ENCODE measurements at regions not wholly inside any gene's neighbourhood (a gene's known extent, or its start where the extent isn't known, plus 50 kb on each side); places are given as distances from the start of the nearest gene placed in this dataset.
A peak's percentile ranks its signal among the peaks of the same experiment; 100 is the strongest.

DNA sequence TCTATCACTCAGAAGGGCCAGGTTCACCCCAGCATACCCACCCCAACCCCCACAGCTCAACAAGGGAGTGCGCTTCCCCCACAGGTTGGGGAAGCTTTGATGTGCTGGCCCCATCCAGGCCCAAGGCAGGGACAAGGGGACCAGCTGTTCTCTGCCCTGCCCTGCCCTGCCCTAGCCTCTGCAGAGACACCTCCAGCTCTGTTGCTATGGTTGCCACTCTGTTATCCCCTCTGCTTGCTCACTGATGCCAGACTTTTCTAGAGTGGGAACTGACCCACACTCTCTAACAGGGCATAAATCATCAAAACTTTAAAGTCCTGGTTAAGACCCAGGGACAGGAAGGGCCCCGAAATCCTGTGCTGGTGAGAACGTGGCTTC, 50.4 kb upstream of the ENPP7 start:
- no peak for DNase-seq

DNA sequence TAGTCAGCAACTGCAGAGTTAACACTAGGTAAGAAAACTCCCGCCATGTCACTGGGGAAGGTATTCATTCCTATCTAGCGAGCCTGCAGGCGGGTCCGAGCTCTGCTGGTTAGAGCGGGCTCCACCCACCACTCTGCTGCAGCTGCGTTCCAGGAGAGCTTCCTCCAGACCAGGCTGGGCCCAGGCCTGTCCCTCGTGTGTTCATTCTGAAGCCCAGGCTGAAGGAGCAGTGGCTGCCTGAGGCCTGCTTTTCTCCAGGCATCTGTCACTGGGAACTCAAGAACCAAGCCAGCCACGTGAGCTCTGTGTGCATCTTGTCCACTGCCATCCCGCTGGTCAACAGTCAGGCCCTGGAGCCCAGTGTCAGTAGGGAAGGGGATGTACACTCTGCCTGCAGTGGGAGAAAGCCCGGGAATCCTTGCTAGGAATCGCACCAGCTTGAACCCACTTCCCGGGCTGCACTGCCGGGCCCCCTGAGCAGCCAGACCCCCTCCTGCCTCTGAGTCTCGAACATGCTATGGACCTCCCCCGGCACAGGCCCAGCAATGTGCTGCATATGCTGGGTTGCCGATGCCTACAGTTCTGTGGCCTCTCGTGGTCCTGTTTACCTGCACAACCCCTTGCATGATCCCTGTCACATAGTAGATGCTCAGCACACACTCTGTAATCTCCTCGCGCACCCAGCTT, 51.0 kb upstream of the ENPP7 start:
- DNase-seq, result no peak

DNA sequence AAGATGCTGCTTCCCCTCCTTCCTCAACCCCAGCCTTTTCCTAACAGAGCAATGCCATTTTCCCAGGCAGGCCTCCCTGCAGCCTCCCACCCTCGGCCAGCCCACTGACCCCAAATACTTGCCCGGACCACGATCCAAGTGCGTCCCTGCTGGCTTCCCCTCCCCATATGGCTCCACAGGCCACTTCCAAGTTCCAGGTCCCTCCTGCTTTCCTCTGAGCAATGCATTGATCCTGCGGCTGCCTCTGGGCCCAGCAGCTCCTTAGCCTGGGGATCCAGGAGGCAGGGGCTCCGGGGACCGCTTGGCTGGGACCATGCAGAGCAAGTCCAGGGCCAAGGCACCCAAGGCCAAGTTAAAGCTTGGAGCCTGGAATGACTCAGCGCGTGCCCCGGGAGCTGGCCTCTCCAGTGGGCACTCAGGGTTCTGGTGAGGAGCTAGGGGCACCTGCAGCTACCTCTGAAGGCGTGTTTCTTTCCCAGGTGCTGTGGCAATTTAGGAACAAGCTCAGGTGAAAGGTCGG, 51.9 kb upstream of the ENPP7 start:
- no peak for DNase-seq

DNA sequence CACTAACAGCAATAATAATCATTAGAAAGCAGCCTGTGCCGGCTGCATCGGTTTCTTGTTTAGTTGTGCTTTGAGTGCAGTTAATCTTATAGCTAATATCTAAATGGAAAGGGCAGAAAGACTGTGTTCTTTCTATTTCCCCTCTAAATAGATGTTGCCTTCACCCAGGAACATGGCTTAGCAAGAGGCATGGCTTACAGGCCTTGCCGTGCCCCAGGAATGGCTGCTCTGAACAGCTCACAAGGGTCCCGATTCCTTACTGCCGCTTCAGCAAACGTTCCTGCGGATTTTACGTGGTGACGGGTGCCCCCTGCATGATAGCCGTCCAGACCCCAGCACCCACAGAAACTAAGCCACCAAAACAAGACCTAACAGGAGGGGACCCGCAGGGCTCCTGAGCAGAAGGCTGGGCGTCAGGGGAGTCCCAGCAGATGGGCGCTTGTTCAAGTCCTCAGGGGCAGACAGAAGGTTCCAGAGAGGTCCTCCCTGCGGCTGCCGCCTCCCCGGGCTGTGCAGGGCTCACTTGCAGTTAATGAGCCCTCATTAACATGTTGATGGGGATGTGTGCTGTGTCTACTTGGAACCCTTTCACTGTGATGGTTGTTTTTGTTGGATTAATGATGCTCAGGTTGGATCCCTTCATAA, 52.5 kb upstream of the ENPP7 start:
- DNase-seq, result no peak

DNA sequence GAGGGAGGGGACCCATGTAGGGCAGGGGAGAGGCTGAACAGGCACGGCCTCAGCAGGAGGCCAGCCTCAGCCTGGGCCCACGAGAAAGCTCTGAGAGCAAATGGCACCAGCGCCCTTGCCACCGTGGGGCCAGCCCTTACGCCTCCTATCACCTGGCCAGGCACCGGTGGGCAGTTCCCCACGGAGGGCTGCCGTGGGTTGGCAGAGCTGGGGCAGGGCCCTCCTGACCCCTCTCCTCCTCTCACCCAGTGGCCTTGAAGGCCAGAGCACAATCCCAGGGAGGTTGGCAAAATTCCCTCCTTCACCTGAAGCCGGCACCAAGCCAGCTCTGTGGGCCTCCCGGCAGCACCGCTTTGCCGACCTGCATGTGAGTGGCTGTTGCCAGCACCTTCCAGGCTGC, 53.1 kb upstream of the ENPP7 start:
- DNase-seq, result no peak

DNA sequence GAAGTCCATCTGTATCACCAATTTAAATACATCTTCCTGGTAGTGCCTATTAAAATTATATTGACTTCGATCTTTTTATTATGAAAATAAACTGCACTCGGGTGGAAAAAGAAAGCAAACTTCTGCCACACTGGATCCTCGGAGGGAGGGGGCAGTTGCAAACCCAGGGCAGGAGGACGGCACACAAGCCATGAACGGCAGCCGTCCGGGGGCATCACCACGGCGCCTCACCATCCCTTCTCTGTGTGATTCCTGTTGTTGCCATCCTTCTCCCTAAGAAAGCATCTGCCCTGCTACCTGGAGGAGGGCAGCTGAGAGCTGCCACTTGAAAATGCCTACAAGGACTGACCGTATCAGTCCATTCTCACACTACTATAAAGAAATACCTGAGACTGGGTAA, 53.9 kb upstream of the ENPP7 start:
- no peak for DNase-seq

DNA sequence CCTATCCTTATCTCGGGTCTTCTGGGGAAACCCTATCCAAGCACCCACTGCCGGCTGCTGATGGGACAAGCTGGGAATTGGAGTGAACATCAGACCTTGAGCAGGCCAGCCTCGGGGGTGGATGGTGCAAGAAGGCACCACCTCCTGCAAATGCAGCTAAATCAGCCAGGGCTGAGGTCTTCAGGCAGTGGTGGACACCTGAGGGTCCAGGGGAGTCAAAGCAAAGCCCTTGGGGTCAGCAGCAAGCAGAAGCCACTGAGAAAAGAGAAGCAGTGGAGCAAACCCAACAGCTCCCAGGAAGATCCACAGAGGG, 55.4 kb upstream of the ENPP7 start:
- DNase-seq, result no peak

DNA sequence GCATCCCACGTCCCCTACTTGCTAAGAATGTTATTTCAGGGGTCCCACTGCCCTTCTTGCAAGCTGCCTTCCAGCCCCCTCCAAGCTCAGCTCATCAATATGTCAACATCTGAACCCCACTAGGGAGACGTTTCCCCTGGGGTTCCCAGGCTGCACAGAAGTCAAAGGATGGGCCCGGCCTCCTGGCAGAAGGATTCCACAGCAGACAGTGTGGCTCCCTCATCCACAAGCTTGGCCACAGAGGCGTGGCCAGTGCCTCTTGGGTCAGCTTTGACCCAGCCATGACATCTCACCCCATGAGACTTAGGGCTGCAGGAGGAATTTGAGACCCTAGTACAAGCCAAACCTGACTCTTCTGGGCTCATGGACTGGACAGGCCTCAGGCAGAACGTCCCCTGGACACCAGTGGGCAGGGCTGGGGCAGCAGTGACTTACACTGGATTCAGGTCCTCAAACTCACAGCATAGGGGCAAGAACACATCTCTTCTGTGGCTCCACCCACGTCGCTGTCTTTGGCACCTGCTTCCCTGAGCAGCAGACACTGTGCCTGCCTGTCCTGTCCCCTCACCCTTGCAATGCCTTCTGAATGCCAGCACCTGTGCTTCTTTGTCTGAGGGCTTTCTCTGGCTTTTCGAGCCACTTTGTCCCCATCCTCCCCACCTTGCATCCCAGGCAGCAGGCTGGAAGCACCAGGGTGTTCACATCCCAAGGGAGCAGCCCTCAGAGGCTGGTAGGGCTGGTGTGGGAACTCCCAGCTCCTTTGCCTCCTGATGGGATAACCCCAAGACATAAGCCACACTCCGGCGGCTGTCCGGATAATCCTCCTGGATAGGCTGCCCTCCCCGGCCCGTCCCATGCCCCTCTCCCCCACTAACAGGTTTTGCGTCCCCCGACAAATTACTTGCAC, 56.0 kb upstream of the ENPP7 start:
- DNase-seq, result no peak

DNA sequence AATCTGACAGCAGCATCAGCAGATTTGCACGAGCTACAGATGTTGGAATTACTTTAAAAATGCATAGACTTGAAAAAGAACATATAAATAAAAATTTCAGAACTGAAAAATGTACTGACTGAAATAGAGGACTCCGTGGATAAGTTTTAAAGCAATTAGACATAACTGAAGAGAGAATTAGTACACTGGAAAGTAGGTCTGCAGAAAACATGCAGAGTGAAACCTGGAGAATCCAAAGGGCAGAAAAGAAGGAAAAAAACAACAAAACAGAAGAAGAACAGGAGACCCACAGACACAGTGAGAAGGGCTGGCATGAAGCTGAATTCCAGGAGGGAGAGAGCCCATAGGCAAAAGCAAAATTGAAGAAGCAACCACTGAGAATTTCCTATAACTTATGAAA, 57.2 kb upstream of the ENPP7 start:
- no peak for DNase-seq

DNA sequence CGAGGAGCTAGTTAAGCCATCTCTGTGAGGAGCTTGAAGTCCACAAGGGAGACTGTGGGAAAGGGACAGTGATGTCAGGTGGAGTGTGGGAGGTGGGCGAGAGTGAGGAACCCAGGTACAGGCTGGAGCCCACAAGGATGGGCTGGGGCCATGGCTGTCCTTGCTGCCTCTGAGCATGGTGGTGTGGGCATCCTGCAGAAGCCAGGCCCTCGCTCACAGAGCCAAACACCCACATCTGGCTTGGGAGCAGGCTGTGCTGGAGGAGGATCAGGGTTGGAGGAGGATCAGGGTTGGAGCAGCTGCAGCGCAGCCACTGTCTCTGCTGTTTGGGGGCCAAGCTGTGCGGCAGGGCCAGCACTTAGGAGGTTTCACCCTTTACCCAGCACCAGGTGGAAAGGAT, 58.2 kb upstream of the ENPP7 start:
- DNase-seq, result no peak

DNA sequence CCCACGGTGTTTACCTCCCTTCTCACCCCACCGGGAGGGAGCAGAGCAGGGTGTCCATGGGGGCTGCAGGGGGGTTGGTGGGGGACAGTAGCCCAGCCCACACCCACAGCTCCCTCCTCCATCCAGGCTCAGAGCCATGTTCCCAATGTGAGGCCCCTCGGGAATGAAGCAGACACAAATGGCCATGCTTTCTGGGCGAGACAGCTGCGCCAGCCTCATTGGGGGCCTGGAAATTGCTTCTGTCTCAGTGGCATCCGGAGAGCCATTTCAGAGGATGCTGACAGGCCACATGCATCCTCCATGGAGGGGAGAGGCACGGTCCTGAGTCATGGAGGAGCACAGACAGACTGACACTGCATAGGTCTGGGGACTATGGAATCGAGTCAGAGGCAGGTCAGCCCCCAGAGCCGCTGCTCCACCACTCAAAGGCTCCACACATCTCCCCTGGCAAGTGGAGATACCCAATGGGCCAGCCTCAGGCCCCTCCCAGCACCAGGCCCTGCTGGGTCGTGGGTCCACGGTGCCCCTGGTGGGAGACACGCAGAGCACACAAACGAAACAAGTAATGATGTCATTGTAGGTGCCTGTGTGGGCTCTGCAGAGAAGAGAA, 59.6 kb upstream of the ENPP7 start:
- DNase-seq, result peak; percentile 75

DNA sequence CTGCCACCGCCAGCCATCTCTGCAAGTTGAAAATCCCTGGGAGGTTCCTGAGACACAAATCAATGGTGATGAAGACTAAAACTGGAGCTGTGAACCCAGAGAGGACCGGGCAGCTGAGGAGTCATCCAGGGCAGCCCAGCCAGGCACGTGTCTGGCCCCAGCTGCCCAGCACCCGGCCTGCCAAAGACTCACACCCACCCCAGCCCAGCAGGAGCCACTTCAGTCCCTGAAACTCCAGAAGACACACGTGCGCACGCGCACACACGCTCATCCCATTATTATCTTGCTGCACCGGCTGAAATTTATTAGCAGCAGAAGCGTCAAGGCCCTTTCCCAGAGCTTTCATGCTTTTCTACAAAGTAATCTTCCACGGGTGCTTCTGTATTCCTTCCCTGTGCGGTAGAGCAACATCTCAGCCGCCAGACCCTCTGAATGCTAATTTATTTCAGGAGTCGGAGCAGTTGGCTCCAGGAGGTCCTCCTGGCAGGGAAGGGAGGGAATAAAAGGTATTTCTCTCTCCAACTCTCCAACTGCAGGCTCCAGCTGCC, 59.8 kb upstream of the RBFOX3 start:
- peak; percentile 75 for DNase-seq

DNA sequence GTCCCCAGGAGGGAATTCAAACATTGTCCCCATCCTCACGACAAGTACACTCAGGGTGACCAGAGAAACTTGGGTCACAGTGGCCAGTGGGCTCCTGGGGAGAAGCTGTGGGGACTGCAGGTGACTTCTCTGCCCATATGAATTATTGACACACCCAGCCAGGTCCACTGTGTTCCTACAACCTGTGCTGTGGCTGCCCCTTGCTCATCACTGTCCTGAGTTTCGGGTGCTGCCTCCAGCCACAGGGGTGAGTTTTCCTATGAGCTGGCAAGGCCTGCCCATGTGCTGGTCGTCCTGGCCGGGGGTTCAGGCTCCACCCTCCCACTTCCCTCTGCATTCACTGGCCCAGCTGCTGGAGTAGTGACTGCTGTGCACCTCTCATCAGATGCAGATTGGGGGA, 59.0 kb upstream of the RBFOX3 start:
- no peak for DNase-seq

DNA sequence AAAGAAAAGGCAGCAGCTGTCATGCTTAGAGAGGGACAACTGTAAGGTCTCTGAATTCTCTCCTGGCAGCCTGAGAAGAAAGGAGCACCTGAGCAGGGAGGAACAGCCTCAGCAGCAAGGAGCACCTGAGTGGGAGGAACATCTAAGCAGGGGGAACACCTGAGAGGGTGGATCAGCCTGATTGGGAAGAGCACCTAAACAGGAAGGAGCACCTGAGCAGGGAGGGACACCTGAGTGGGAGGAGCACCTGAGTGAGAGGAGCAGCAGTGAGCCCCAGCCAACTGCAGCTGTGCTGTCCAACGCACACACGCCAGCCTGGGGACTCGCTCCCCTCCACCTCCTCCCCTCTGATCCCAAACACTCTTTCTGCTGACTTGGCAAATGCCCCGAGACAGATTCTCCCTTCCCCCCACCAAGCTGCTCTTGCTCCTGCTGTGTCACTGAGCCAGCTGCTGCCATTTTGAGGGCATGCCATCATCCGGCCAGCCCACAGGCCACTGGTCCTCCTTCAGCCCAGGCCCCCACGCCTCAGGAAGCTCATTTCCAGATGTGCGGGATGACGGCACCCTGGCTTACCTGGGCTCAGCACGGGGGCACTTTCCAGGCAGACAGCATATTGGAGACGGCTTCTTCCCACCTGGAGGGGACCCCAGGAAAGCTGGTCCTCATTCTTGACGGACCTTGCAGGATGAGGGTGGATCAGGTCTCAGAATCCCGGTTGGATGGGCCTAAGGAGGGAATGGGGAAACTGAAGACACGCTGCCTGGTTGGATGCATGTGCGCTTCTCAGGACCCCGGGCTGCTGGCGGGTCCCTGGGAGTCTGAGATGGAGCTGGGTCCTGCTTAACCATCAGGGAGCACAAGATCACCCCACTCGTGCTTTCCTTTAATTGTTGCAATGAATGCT, 57.7 kb upstream of the RBFOX3 start:
- DNase-seq, result peak; percentile 47

DNA sequence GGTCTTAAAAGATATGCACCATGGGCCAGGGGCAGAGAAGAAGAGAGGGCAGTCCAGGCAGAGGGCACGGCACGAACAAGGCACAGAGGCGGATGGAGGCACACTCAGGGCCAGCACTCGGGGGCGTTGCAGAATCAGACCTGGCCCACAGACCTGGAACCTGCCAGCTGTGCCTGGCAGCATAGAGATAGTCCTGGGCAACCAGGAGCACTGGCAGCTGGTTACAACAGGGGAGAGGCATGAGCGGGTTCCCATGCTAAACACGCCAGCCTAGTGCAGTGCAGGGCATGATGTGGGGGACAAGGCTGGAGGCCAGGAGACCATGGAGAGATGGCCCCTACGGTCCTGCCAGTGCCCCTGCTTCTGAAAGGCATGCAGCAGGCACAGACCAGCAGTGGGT, 56.9 kb upstream of the RBFOX3 start:
- DNase-seq, result no peak

DNA sequence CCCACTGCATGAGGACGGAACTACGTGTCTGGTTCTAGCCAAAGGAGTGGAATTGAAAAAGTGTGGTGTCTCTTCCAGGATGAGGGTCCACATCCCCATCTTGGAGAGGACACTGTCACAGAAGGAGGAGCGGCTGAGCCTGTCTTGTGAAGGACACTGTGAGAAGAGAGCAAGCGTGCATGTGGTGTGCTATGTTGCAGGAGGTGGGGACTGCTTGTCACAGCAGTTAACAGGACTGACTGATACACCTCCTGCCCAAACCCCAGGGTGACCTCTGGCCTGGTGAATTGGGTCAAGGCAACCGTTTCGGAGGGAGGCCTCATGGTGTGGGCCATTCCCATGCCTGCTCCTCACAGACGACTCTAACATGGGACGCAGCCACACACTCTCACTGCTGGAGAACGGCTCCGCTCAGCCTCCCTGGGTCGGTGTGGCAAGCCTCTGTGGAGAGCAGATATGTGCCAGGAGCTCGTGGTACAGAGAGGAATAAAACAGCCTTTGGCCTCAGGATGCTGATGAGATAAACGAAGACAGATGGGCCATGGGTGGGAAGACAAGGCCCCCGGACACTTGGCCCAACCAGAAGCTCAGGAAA, 56.4 kb upstream of the RBFOX3 start:
- no peak for DNase-seq

DNA sequence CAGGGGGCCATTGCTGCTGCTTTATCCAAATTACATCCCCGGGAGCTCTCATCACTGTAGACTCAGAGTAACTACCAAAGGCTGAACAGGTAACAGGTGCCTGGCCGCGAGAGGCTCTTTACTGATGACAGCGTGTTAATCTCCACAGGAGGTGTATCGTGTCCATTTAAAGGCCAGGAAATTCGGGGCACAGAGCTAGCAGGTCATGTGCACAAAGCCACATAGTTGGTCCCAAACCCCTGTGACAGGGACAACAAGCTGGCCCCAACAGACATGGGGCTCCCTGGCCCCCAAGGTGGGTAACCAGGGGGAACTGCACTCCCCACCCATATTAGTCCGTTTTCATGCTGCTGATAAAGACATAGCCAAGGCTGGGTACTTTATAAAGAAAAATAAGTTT, 55.3 kb upstream of the RBFOX3 start:
- DNase-seq, result no peak

DNA sequence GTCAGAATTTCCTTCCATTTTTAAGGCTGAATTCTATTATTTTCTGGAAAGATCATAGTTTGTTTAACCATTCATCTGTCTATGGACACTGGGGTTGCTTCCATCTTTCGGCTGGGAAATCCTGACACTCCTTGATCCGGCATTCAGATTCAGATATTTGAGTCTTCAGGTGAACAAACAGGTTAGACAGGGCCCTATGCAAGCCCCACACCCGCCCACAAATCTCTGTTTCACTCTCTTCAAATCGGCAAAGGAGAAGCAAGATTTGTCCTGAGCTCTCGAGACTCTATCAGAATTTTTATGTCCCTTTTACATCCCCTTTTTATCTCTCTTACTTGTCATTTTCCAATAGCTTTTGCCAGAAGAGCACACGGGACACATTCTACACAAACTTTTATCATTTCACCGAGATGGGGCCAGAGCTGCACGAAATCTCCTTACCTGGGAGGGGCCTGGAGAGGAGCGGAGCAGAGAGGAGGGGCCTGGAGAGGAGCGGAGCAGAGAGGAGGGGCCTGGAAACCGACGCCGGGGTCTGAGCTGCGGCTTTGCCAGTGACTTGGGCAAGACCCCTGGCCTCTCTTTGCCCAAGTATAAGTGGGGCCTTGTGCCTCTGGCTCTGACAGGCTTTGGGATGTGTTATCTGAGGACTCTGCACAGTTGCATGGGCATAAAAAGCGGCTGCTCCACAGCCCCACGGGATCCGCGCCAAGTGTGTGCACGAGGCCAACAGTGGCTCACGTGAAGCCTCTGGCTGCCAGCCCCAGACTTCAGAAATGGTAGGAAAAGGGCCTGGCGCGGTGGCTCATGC, 54.3 kb upstream of the RBFOX3 start:
- no peak for DNase-seq

DNA sequence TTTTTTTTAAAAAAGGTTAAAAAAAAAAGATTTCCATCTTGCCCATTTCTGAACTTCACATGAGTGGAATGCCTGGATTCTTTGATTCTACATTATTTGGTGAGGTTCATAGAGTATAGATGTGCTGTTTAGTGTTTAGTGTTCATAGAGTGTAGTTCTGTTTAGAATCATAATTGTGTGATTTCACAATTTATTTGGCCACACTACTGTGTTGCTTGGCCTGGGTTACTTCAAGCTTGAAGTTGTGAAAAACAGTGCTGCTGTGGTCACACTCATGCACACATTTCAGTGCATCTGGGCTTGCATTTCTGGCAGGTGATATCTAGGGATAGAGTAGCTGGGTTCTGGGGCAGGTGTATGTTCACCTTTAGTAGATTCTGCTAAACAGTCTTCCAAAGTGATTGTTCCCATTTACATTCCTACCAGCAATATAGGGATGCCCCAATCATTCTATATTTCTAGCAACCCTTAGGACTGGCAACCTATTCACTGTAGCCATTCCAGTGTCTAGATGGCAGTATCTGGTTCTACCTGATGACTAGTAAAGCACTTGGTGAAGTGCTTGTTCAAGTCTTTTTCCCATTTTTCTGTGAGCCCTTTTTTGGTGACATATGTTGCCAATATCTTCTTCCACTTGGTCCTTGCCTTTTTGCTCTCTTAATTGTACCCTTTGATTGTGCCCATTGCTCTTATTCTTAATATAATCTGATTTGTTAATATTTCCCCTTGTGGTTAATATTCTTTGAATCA, 50.6 kb upstream of the RBFOX3 start:
- no peak for DNase-seq

Measured in retina (tissue), 1 donor.